ENCODE measurements at regions not wholly inside any gene's neighbourhood (a gene's known extent, or its start where the extent isn't known, plus 50 kb on each side); places are given as distances from the start of the nearest gene placed in this dataset.

- TF ChIP-seq, protein P1, sequence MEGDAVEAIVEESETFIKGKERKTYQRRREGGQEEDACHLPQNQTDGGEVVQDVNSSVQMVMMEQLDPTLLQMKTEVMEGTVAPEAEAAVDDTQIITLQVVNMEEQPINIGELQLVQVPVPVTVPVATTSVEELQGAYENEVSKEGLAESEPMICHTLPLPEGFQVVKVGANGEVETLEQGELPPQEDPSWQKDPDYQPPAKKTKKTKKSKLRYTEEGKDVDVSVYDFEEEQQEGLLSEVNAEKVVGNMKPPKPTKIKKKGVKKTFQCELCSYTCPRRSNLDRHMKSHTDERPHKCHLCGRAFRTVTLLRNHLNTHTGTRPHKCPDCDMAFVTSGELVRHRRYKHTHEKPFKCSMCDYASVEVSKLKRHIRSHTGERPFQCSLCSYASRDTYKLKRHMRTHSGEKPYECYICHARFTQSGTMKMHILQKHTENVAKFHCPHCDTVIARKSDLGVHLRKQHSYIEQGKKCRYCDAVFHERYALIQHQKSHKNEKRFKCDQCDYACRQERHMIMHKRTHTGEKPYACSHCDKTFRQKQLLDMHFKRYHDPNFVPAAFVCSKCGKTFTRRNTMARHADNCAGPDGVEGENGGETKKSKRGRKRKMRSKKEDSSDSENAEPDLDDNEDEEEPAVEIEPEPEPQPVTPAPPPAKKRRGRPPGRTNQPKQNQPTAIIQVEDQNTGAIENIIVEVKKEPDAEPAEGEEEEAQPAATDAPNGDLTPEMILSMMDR (IDR thresholded peaks at IDR 0.05): no peak
- TF ChIP-seq POLR2A (IDR thresholded peaks at IDR 0.05): no peak
Measured at GRCh38 chr2:156752042-156752441, 315.9 kb downstream of the GPD2 start.
